Natural killer cell (primary cell): ENCODE measurements at regions not wholly inside any gene's neighbourhood (a gene's known extent, or its start where the extent isn't known, plus 50 kb on each side); places are given as distances from the start of the nearest gene placed in this dataset.

Source experiments
- ATAC-seq, 3 donors: fragments of 150-1000 bp in 2 of 3; fragments of 200-7000 bp in 1 of 3; cut with Tn5 transposase; 1 replicate in 1 of 3; 2 replicates in 2 of 3; pipeline ENCODE4 v1.10.0; 2021; ENCODE audit warnings: mild to moderate bottlenecking in 2 of 3, moderate library complexity in 2 of 3
- DNase-seq, 2 donors: peaks; one replicate each; pipeline versions ENCODE4 v3.0.0 to v3.0.0-alpha.2; 2013 to 2021; ENCODE audit warnings: mixed read lengths in 1 of 2
- H3K27ac ChIP-seq: one replicate; pipeline ENCODE4 v1.5.1; 2013; ENCODE audit warnings: mild to moderate bottlenecking, low read length
- H3K27me3 ChIP-seq: one replicate; pipeline ENCODE4 v1.6.1; 2013; ENCODE audit warnings: low read length; ENCODE audit not compliant: control insufficient read depth, insufficient read depth
- H3K36me3 ChIP-seq: one replicate; pipeline ENCODE4 v1.6.1; 2013; ENCODE audit warnings: low read length; ENCODE audit not compliant: control insufficient read depth, insufficient read depth
- H3K4me1 ChIP-seq: one replicate; pipeline ENCODE4 v1.6.1; 2013; ENCODE audit warnings: low read length; ENCODE audit not compliant: control insufficient read depth, insufficient read depth
- H3K4me3 ChIP-seq: one replicate; pipeline ENCODE4 v1.5.1; 2013; ENCODE audit warnings: low read length
- H3K9me3 ChIP-seq: one replicate; pipeline ENCODE4 v1.6.1; 2013; ENCODE audit warnings: low read length; ENCODE audit not compliant: control insufficient read depth, insufficient read depth
- H3K27ac Mint-ChIP-seq, 2 donors: one replicate each; pipeline ENCODE4 v1.8.0; 2022; ENCODE audit warnings: mild to moderate bottlenecking in 2 of 2, mixed read lengths in 2 of 2, moderate library complexity in 1 of 2
- H3K27me3 Mint-ChIP-seq, 2 donors: one replicate each; pipeline ENCODE4 v1.8.0; 2022; ENCODE audit warnings: low read depth in 2 of 2, mixed read lengths in 2 of 2
- H3K36me3 Mint-ChIP-seq: one replicate; pipeline ENCODE4 v1.8.0; 2022; ENCODE audit warnings: mixed read lengths
- H3K4me1 Mint-ChIP-seq, 2 donors: one replicate each; pipeline ENCODE4 v1.8.0; 2022; ENCODE audit warnings: mixed read lengths in 2 of 2
- H3K4me3 Mint-ChIP-seq: one replicate; pipeline ENCODE4 v1.8.0; 2022; ENCODE audit warnings: mild to moderate bottlenecking, moderate library complexity, mixed read lengths
- H3K9me3 Mint-ChIP-seq, 2 donors: one replicate each; pipeline ENCODE4 v1.8.0; 2022; ENCODE audit warnings: mixed read lengths in 2 of 2
- WGBS: methylation state at CpG from one replicate; pipeline ENCODE4 v1.1.7; 2013; ENCODE audit warnings: missing lambda C conversion rate; ENCODE audit not compliant: insufficient coverage; 5-methylcytosine and 5-hydroxymethylcytosine counted together
- intact Hi-C: fragments of 100-400 bp; cut with micrococcal nuclease; formaldehyde crosslinking; loops from one replicate; pipeline ENCODE4 v1.14.2; 2022
- TF ChIP-seq, protein P1 (sequence below): fragments of 200-600 bp; IDR thresholded peaks from one replicate; pipeline ENCODE4 v1.8.0; 2022; ENCODE audit warnings: antibody characterized with exemption

DNA sequence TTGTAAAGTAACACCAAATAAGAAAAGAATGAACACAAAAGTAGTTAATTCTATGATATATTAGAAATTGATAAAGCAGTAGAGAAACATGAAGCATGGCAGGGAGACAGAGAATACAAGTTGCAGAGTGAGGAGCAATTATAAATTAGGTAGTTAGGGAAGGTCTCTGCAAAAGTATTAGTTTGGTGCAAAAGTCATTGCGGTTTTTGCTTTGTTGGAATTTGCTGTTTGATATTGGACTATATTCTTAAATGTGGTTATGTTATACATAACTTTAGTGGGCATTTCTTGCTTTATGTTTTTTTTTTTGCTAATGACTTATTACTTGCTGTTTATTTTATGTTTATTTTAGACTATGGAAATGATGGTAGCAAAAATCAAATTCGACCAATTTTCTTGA is 402.2 kb downstream of the SFMBT2 start:
- Mint-ChIP-seq H3K9me3 (no peaks in the 10 kb centered on the region), H3K27ac (no peak overlapping the region), H3K27me3 (no peaks in the 10 kb centered on the region), H3K36me3 (peaks cover 7% of the 10 kb centered on the region), H3K4me3 (no peak overlapping the region), H3K4me1 (peaks cover 4 to 22% of the 10 kb centered on the region in 2 donors)
- H3K9me3 ChIP-seq = no peaks in the 10 kb centered on the region
- no peak overlapping the region for H3K27ac ChIP-seq
- 80% methylated on average over 2 of the region's 2 CpGs for WGBS
- no peaks in the 10 kb centered on the region for H3K27me3 ChIP-seq
- H3K36me3 ChIP-seq = no peaks in the 10 kb centered on the region
- H3K4me3 ChIP-seq = no peak overlapping the region
- intact Hi-C loops = no loop called here
- ATAC-seq (no peak), DNase-seq (no peak)
- peaks cover 13% of the 10 kb centered on the region for H3K4me1 ChIP-seq
- TF ChIP-seq, protein P1, sequence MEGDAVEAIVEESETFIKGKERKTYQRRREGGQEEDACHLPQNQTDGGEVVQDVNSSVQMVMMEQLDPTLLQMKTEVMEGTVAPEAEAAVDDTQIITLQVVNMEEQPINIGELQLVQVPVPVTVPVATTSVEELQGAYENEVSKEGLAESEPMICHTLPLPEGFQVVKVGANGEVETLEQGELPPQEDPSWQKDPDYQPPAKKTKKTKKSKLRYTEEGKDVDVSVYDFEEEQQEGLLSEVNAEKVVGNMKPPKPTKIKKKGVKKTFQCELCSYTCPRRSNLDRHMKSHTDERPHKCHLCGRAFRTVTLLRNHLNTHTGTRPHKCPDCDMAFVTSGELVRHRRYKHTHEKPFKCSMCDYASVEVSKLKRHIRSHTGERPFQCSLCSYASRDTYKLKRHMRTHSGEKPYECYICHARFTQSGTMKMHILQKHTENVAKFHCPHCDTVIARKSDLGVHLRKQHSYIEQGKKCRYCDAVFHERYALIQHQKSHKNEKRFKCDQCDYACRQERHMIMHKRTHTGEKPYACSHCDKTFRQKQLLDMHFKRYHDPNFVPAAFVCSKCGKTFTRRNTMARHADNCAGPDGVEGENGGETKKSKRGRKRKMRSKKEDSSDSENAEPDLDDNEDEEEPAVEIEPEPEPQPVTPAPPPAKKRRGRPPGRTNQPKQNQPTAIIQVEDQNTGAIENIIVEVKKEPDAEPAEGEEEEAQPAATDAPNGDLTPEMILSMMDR = no peak

DNA sequence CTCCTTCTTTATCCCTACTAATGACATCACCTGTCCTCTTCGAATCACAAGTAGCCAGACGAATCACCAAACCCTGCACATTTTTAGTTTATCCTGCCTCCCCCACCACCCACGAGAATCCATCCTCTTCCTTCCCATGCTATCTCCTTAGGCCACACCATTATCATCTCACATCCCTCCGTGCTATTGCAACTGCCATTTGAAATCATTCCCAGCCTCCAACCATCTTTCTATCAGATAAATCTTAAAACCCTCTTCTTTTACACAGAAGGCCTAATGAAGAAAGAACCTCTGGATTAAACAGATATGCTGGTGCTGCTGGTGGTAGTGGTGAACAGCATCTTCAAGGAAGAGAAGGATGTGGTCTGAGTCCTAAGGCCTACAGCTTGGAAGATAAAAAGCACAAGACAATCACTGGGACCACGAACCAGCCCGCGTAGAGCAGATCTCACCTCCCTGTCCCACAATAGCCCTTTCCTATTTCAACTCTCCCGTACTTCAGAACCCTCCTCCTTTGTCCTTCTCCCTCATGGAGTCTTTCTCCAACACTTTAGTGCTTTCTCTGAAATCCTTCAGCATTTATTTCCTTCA is 403.1 kb downstream of the SFMBT2 start:
- H3K27me3 Mint-ChIP-seq = no peaks in the 10 kb centered on the region
- intact Hi-C loops = no loop called here
- no peak for ATAC-seq
- WGBS = 84% methylated on average over 8 of the region's 8 CpGs
- H3K36me3 ChIP-seq = no peaks in the 10 kb centered on the region
- no peak overlapping the region for H3K4me3 ChIP-seq
- H3K27me3 ChIP-seq = no peaks in the 10 kb centered on the region
- H3K9me3 Mint-ChIP-seq = no peaks in the 10 kb centered on the region
- no peak overlapping the region for H3K27ac ChIP-seq
- peaks cover 4 to 25% of the 10 kb centered on the region in 2 donors for H3K4me1 Mint-ChIP-seq
- H3K4me1 ChIP-seq = peaks cover 14% of the 10 kb centered on the region
- no peak overlapping the region for H3K4me3 Mint-ChIP-seq
- H3K27ac Mint-ChIP-seq = no peak overlapping the region
- H3K36me3 Mint-ChIP-seq = peaks cover 7% of the 10 kb centered on the region
- H3K9me3 ChIP-seq = no peaks in the 10 kb centered on the region
- TF ChIP-seq, protein P1 = no peak
- no peak for DNase-seq

- TF ChIP-seq, protein P1 = no peak
- WGBS = 42% methylated on average over 2 of the region's 2 CpGs
- Histone ChIP-seq H3K9me3 (no peaks in the 10 kb centered on the region), H3K36me3 (no peaks in the 10 kb centered on the region), H3K4me3 (no peak overlapping the region), H3K27ac (no peak overlapping the region), H3K4me1 (peaks cover 14% of the 10 kb centered on the region), H3K27me3 (no peaks in the 10 kb centered on the region)
- ATAC-seq (no peak), DNase-seq (no peak)
- H3K27ac Mint-ChIP-seq = no peak overlapping the region
- peaks cover 7% of the 10 kb centered on the region for H3K36me3 Mint-ChIP-seq
- peaks cover 4 to 25% of the 10 kb centered on the region in 2 donors for H3K4me1 Mint-ChIP-seq
- no peaks in the 10 kb centered on the region for H3K27me3 Mint-ChIP-seq
- intact Hi-C loops = no loop called here
- H3K4me3 Mint-ChIP-seq = no peak overlapping the region
- no peaks in the 10 kb centered on the region for H3K9me3 Mint-ChIP-seq
These were observed 404.3 kb downstream of the SFMBT2 start for GRCh38 chr10:7006566-7006965.

GRCh38 chr10:7003831-7004395 is 406.9 kb downstream of the SFMBT2 start:
- intact Hi-C loops = no loop called here
- ATAC-seq (peak in 1 of 3 donors; percentile 14), DNase-seq (no peak)
- H3K36me3 ChIP-seq = no peaks in the 10 kb centered on the region
- Mint-ChIP-seq H3K4me3 (peak overlapping the region; percentile 7), H3K27ac (no peak overlapping the region), H3K4me1 (peaks cover 25 to 41% of the 10 kb centered on the region in 2 donors), H3K36me3 (no peaks in the 10 kb centered on the region), H3K27me3 (no peaks in the 10 kb centered on the region), H3K9me3 (no peaks in the 10 kb centered on the region)
- WGBS = 38% methylated on average over 4 of the region's 4 CpGs
- H3K4me3 ChIP-seq = no peak overlapping the region
- no peaks in the 10 kb centered on the region for H3K9me3 ChIP-seq
- H3K4me1 ChIP-seq = peaks cover 38% of the 10 kb centered on the region
- TF ChIP-seq, protein P1 = no peak
- no peaks in the 10 kb centered on the region for H3K27me3 ChIP-seq
- H3K27ac ChIP-seq = no peak overlapping the region
